Mesothelial cell of epicardium (in vitro differentiated cells): ENCODE measurements at regions not wholly inside any gene's neighbourhood (a gene's known extent, or its start where the extent isn't known, plus 50 kb on each side); places are given as distances from the start of the nearest gene placed in this dataset.
"Not testable (repeated sequence)": the region's sequence is repeated elsewhere in the genome, so short reads cannot be mapped to it uniquely, and the experiment has no call there.

Source experiments
- DNase-seq, 2 experiments: peaks; one replicate each; pipeline ENCODE4 v3.0.0; 2021; ENCODE audit warnings: low spot score in 2 of 2; ENCODE audit not compliant: unreplicated experiment in 2 of 2
- H3K27ac Mint-ChIP-seq: 2 replicates; pipeline ENCODE4 v1.8.0; 2021; ENCODE audit warnings: mixed read lengths
- H3K27me3 Mint-ChIP-seq: 2 replicates; pipeline ENCODE4 v1.8.0; 2021; ENCODE audit warnings: low read depth, mixed read lengths
- H3K36me3 Mint-ChIP-seq: 2 replicates; pipeline ENCODE4 v1.8.0; 2021; ENCODE audit warnings: mixed read lengths
- H3K4me1 Mint-ChIP-seq: 2 replicates; pipeline ENCODE4 v1.8.0; 2021; ENCODE audit warnings: mixed read lengths
- H3K4me3 Mint-ChIP-seq: 2 replicates; pipeline ENCODE4 v1.8.0; 2021; ENCODE audit warnings: mild to moderate bottlenecking, moderate library complexity, mixed read lengths
- H3K9me3 Mint-ChIP-seq: 2 replicates; pipeline ENCODE4 v1.8.0; 2021; ENCODE audit warnings: mixed read lengths
- CTCF ChIP-seq: fragments of 200-600 bp; sonication (generic); IDR thresholded peaks from one replicate; pipeline ENCODE4 v1.5.0; 2021; ENCODE audit warnings: antibody characterized with exemption; ENCODE audit not compliant: unreplicated experiment

- no peaks in the 10 kb centered on the region for H3K4me1 Mint-ChIP-seq
- H3K27ac Mint-ChIP-seq, result no peak overlapping the region
- DNase-seq, result no peak
- H3K27me3 Mint-ChIP-seq, result no peaks in the 10 kb centered on the region
- H3K36me3 Mint-ChIP-seq, result no peaks in the 10 kb centered on the region
- no peak for TF ChIP-seq CTCF
- H3K4me3 Mint-ChIP-seq, result no peak overlapping the region
- H3K9me3 Mint-ChIP-seq, result peaks cover 42% of the 10 kb centered on the region
Measured at GRCh38 chr6:165135889-165136288, 173.5 kb downstream of the C6orf118 start.

- DNase-seq, result no peak
- Mint-ChIP-seq H3K27ac (no peak overlapping the region), H3K27me3 (peaks cover 2% of the 10 kb centered on the region), H3K4me1 (no peaks in the 10 kb centered on the region), H3K4me3 (no peak overlapping the region), H3K9me3 (peaks cover 9% of the 10 kb centered on the region), H3K36me3 (no peaks in the 10 kb centered on the region)
- no peak for TF ChIP-seq CTCF
Measured at GRCh38 chr6:165129086-165129485, 180.3 kb downstream of the C6orf118 start.

DNA sequence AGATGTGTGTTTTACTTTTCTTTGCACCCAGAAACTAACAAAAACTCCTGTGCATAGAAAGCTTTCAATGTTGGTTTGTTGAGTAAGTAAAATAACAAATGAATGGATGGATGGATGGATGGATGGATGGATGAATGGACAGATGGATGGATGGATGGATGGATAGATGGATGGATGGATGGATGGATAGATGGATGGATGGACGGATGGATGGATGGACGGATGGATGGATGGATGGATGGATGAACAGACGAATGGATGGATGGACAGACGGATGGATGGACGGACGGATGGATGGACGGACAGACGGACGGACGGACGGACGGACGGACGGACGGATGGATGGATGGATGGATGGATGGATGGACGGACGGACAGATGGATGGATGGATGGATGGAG lies 181.7 kb downstream of the C6orf118 start:
- DNase-seq, H3K27me3 Mint-ChIP-seq, H3K4me1 Mint-ChIP-seq, H3K9me3 Mint-ChIP-seq, H3K4me3 Mint-ChIP-seq, H3K36me3 Mint-ChIP-seq, H3K27ac Mint-ChIP-seq: not testable (repeated sequence)

DNA sequence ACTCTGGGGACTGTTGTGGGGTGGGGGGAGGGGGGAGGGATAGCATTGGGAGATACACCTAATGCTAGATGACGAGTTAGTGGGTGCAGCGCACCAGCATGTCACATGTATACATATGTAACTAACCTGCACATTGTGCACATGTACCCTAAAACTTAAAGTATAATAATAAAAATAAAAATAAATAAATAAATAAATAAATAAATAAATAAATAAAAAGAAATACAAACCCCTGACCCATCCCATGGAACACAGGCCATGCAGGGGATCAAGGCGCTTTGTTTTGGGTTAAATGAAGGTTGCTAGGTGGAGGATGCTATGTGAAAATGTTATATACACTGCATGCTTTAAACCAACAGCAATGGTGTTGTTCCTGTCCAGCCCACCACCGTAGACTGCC lies 184.7 kb downstream of the C6orf118 start:
- not testable (repeated sequence) for H3K36me3 Mint-ChIP-seq, H3K9me3 Mint-ChIP-seq, H3K27me3 Mint-ChIP-seq, H3K4me3 Mint-ChIP-seq, DNase-seq, H3K27ac Mint-ChIP-seq, H3K4me1 Mint-ChIP-seq

DNA sequence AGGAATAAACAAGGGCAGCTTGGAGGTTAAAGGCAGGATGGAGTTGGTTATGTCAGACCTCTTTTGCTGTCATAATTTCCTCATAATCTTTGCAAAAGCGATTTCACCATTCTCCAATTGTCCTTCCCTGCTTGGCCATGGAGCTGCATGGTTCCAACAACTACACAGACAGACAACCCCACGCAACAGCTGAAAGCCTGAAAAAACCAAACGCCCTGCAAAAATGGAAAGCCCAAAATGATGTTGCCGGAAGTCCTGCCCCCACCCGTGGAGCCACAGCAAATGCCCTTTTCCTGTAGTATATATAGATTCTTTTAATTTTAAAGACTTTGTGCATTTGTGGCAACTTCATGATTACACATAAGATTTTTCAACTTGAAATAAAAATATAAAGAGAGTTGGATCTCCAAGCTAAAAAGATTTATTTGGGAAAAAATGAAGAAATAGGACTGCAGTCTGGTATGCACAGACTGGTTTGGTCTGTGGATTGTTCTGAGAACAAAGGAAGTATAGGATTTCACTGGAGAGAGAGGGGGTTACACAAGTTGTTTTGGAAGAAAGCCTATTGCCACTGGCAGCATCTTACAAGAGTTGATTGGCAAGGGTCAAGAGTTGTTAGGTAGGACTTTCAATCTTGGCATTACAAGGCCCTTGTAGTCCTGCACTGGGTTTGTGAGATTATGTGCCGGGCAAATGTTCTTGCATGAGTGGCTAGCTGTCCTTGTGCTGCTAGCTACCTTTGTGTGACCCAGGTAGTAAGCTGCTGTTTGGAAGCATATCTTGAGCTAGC lies 190.0 kb downstream of the C6orf118 start:
- Mint-ChIP-seq H3K27ac (peak overlapping the region; percentile 31), H3K9me3 (peaks cover 14% of the 10 kb centered on the region), H3K4me3 (no peak overlapping the region), H3K36me3 (no peaks in the 10 kb centered on the region), H3K4me1 (no peaks in the 10 kb centered on the region), H3K27me3 (no peaks in the 10 kb centered on the region)
- TF ChIP-seq CTCF, result no peak
- DNase-seq, result no peak

DNA sequence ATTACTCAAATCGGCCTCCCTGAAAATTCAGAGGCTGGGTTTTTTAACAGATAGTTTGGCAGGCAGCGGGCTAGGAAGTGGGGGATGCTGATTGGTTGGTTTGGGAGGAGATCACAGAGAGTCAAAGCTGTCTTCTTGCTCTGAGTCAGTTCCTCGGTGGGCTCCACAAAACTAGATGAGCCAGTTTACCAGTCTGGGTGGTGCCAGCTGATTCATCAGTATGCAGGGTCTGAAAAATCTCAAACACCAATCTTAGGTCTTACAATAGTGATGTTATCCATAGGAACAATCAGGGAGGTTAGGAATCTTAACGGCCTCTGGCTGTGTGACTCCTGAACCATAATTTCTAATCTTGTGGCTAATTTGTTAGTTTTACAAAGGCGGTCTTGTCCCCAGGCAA lies 190.7 kb downstream of the C6orf118 start:
- Mint-ChIP-seq H3K4me3 (no peak overlapping the region), H3K27me3 (no peaks in the 10 kb centered on the region), H3K27ac (no peak overlapping the region), H3K9me3 (peaks cover 21% of the 10 kb centered on the region), H3K4me1 (no peaks in the 10 kb centered on the region), H3K36me3 (no peaks in the 10 kb centered on the region)
- no peak for TF ChIP-seq CTCF
- DNase-seq, result no peak

DNA sequence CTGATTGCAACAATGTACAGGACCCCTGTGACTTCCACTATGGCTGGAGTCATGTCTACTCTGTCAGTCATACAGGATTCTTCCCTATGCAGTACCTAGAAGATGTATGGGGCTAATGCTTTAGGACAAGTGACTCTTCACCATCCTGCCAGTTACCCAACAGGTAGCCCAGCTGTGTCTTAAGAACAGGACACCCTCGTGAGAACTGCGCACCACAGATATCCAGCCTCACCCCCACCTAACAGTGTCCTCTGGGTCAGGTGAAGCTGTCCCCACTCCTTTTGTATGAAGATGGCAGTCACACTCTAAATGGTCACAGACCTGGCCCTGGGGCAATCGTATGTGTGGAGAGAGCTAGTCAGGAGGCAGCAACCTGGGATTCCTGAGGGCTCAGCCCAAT lies 191.6 kb downstream of the C6orf118 start:
- TF ChIP-seq CTCF, result no peak

More for the DNA sequence above, 191.6 kb downstream of the C6orf118 start:
- no peak overlapping the region for H3K4me3 Mint-ChIP-seq
- no peak overlapping the region for H3K27ac Mint-ChIP-seq
- no peaks in the 10 kb centered on the region for H3K27me3 Mint-ChIP-seq
- DNase-seq, result no peak
- no peaks in the 10 kb centered on the region for H3K4me1 Mint-ChIP-seq
- H3K36me3 Mint-ChIP-seq, result no peaks in the 10 kb centered on the region
- H3K9me3 Mint-ChIP-seq, result peaks cover 27% of the 10 kb centered on the region
